ENCODE measurements at regions not wholly inside any gene's neighbourhood (a gene's known extent, or its start where the extent isn't known, plus 50 kb on each side); places are given as distances from the start of the nearest gene placed in this dataset.

DNA sequence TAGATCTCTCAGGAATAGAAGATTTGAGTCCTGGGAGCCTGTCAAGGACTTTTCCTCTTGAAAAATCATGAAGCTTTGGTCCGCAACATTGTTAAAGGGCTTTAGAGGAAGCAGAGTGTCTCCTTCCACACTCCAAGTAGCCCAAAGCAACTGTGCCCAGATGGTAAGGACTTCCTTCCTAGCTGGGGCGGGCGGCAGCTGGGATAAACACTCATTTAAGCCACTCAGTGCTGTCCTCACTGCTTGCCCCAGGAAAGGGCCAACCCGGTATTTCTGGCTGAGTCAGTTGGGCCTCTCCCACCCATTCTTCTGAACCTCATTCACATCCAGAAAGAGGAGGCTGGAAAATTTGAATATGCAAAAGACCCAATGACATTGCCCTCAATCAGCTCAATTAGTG lies 144.3 kb downstream of the CHIC2 start:
- intact Hi-C loops (cut with micrococcal nuclease): no loop called here
- DNase-seq: no peak
- TF ChIP-seq, protein P1, sequence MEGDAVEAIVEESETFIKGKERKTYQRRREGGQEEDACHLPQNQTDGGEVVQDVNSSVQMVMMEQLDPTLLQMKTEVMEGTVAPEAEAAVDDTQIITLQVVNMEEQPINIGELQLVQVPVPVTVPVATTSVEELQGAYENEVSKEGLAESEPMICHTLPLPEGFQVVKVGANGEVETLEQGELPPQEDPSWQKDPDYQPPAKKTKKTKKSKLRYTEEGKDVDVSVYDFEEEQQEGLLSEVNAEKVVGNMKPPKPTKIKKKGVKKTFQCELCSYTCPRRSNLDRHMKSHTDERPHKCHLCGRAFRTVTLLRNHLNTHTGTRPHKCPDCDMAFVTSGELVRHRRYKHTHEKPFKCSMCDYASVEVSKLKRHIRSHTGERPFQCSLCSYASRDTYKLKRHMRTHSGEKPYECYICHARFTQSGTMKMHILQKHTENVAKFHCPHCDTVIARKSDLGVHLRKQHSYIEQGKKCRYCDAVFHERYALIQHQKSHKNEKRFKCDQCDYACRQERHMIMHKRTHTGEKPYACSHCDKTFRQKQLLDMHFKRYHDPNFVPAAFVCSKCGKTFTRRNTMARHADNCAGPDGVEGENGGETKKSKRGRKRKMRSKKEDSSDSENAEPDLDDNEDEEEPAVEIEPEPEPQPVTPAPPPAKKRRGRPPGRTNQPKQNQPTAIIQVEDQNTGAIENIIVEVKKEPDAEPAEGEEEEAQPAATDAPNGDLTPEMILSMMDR (IDR thresholded peaks at IDR 0.05; ENCODE audit: borderline replicate concordance): no peak
- H3K4me1 ChIP-seq: no peaks in the 10 kb centered on the region
- H3K36me3 ChIP-seq: no peaks in the 10 kb centered on the region
- peaks cover 52% of the 10 kb centered on the region for H3K27me3 ChIP-seq (ENCODE audit: low read depth)
- H3K4me3 ChIP-seq: no peak overlapping the region
- no peak overlapping the region for H3K27ac ChIP-seq (replicated peaks)
- no peaks in the 10 kb centered on the region for H3K9me3 ChIP-seq (replicated peaks)

DNA sequence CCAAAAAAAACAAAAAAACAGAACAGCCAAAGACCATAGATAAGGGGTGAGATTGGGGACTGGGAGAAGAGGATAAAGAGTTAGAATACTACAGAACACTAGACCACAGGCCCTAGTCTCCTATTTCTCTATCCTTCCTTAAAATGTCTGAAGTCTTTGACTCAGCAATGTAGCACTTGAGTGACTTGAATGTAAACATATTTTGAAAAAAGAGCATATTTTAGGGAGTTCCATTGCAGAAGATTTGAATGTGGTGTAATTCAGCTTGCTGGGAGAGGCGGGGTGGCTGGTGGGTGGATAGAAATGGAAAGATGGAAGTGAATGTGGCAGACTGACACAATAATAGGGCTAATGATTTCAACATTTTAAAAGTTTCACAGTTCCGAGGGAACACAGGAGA lies 144.9 kb downstream of the CHIC2 start:
- no peak overlapping the region for H3K4me3 ChIP-seq
- intact Hi-C loops (cut with micrococcal nuclease): no loop called here
- peaks cover 52% of the 10 kb centered on the region for H3K27me3 ChIP-seq (ENCODE audit: low read depth)
- H3K9me3 ChIP-seq (replicated peaks): no peaks in the 10 kb centered on the region
- DNase-seq: no peak
- no peaks in the 10 kb centered on the region for H3K36me3 ChIP-seq
- H3K27ac ChIP-seq (replicated peaks): no peak overlapping the region
- H3K4me1 ChIP-seq: no peaks in the 10 kb centered on the region
- TF ChIP-seq, protein P1 (IDR thresholded peaks at IDR 0.05; ENCODE audit: borderline replicate concordance): no peak

DNA sequence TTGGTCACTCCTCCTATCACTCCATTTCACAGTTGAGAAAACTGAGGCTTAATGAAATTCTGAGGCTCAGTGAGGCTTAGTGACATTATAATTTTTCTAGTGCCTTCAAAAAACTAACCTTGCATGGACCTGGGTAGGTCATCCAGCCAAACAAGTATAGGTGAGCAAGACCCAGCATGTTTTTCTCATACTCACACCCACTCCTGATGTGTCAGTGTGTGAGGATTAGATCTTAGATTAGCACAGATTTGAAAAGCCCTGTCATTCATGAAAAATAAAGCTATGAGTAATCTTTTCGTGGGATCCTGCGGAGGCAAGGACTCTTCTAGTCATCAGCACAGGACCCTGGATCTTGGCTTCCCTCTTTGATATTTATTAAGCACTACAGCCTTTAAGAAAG lies 146.7 kb downstream of the CHIC2 start:
- Histone ChIP-seq H3K27me3 (ENCODE audit: low read depth) (peaks cover 46% of the 10 kb centered on the region), H3K4me3 (no peak overlapping the region), H3K9me3 (replicated peaks) (no peaks in the 10 kb centered on the region), H3K36me3 (no peaks in the 10 kb centered on the region), H3K27ac (replicated peaks) (no peak overlapping the region), H3K4me1 (no peaks in the 10 kb centered on the region)
- TF ChIP-seq, protein P1 (IDR thresholded peaks at IDR 0.05; ENCODE audit: borderline replicate concordance): no peak
- no peak for DNase-seq
- intact Hi-C loops (cut with micrococcal nuclease): no loop called here

DNA sequence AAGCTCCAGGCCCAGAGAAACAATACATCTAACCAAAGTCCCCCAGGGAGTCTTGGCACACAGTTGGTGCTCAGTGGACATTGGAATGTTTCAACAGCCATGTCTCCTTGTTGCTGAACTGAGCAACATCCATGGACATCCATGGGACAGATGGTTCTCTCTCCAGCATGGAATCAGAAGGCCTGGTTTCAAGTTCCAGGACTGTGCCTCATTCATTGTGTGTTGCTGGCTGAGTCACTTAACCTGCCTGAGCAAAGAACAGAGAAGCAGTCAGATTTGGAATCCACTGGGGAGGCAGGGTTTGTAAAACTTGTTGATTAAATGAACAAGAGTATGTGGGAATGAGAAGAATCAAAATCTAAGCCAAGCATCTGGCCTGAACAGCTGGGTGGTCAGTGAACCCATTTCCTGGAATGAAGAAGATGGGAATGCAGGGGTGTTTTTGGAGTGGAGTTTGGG lies 147.9 kb downstream of the CHIC2 start:
- H3K27me3 ChIP-seq (ENCODE audit: low read depth): peaks cover 58% of the 10 kb centered on the region
- H3K36me3 ChIP-seq: no peaks in the 10 kb centered on the region
- TF ChIP-seq, protein P1 (IDR thresholded peaks at IDR 0.05; ENCODE audit: borderline replicate concordance): no peak
- H3K4me3 ChIP-seq: no peak overlapping the region
- intact Hi-C loops (cut with micrococcal nuclease): no loop called here
- DNase-seq: no peak
- no peak overlapping the region for H3K27ac ChIP-seq (replicated peaks)
- no peaks in the 10 kb centered on the region for H3K9me3 ChIP-seq (replicated peaks)
- no peaks in the 10 kb centered on the region for H3K4me1 ChIP-seq

DNA sequence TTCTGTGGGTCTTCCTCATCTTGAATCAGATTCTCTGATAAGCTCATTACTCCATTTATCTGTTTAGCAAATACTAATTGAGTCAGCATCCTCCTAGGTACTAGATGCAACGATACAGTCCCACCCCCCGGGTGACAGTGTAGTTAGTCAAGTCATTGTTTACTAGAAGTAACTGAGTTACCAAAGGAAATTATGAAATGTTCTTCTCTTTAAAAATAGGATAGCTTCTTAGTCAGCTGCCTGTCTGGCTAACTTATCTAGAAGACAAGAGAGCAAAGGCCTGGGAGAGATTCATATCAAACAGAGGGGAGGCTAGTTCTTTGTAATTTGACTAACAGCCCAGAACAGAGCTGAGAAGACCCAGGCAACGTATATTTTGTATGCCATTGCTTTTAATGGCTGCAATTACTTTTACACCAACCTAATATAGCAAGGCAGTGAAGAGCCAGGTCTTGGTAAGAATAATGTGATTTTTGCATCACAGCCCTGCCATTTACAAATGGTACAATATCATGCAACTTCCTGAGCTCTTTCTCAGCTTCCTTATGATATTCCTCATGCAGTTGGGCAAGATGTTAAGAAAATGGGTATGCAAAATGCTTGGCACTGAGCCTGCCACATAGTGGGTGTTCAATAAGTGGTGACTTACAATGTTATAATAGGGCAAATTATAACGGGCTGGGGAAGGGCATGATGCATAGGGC lies 149.9 kb downstream of the CHIC2 start:
- intact Hi-C loops (cut with micrococcal nuclease): no loop called here
- H3K4me3 ChIP-seq: no peak overlapping the region
- peaks cover under 1% of the 10 kb centered on the region for H3K4me1 ChIP-seq
- DNase-seq: no peak
- H3K27ac ChIP-seq (replicated peaks): no peak overlapping the region
- TF ChIP-seq, protein P1 (IDR thresholded peaks at IDR 0.05; ENCODE audit: borderline replicate concordance): no peak
- no peaks in the 10 kb centered on the region for H3K36me3 ChIP-seq
- no peaks in the 10 kb centered on the region for H3K9me3 ChIP-seq (replicated peaks)
- peaks cover 57% of the 10 kb centered on the region for H3K27me3 ChIP-seq (ENCODE audit: low read depth)
